GM19438 (cell line): ENCODE measurements at regions not wholly inside any gene's neighbourhood (a gene's known extent, or its start where the extent isn't known, plus 50 kb on each side); places are given as distances from the start of the nearest gene placed in this dataset.

Experiments used
- ATAC-seq: cut with Tn5 transposase; IDR thresholded peaks from one replicate; pipeline ENCODE4 v1.9.1; 2021; ENCODE audit warnings: low read depth; ENCODE audit not compliant: unreplicated experiment

- ATAC-seq, result no peak
These were observed 77.5 kb downstream of the RPLP1 start for GRCh38 chr15:69529961-69530633.

DNA sequence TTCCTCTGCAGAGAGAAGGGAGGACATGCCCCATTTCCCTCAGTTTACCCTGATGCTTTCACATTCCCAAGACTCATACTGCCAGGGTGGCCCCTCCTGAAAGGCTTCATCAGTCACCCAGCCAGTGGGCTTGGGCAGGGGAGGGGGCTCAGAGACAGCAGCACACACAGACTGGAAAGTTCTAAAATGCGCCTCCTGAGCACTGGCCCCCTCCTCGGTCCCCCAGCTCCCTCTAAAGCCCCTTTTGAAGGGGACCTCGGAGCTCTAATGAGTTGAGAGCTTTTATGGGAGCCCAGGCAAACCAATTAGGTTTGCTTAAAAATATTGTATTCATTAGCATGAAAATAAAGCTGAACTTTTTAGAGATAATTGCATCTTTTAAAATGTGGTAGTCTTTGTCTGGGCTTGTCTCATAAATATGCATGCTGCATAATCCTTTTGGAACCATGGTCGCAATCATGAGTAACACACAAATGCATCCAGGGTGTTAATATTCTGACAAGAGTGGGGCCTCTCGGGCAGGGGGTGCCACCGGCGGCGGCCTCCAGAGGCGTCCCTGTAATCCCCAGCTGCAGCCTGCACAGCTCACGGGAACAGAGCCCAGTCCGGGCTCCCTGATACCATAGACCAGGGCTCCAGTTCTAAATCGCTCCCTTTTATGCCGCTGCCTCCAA lies 78.5 kb downstream of the RPLP1 start:
- ATAC-seq, result no peak

GRCh38 chr15:69531665-69532027 lies 79.0 kb downstream of the RPLP1 start:
- no peak for ATAC-seq

DNA sequence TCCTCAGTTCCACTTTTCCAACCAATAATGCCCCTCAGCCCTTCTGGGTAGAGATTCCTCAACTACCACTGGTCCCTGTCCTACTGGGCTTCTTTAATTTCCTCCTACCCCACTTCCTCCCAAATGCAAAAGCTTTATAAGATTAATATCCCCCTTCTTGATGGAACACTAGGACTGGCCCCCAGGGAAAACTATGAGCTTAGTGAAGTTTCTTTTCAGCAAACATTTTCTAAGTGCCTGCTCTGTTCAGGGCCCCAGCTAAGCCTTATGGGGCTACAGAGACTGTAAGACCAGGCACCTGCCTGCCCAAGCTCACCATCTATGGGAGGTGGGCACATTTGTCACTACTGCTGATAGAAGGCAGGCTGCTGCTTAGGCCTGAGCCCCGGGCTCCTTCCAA lies 79.4 kb downstream of the RPLP1 start:
- ATAC-seq, result no peak

DNA sequence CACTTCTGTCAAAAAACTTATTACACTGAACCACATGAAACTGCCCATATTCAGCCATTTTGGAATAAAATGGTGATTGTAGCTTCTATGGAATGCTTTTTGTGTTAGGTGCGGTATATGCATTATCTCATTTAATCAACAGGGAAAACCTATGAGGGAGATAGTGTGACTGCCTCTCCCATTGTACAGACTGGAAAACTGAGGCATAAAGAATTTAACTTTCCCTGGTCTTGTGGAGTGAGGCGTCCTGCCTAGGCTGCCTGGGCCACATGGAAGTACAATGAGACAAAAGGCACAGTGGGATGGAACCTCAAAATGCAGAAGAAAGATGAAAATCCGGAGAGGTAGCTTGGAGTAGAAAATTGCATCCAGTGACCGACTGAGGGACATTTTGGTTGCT lies 80.2 kb downstream of the RPLP1 start:
- no peak for ATAC-seq

- no peak for ATAC-seq
These were observed 80.9 kb downstream of the RPLP1 start for GRCh38 chr15:69533522-69533921.

GRCh38 chr15:69535101-69535638 lies 82.6 kb downstream of the RPLP1 start:
- ATAC-seq, result no peak

- ATAC-seq, result no peak
These were observed 83.4 kb downstream of the RPLP1 start for GRCh38 chr15:69535998-69536397.

GRCh38 chr15:69536726-69537512 lies 84.3 kb downstream of the RPLP1 start:
- ATAC-seq, result no peak

DNA sequence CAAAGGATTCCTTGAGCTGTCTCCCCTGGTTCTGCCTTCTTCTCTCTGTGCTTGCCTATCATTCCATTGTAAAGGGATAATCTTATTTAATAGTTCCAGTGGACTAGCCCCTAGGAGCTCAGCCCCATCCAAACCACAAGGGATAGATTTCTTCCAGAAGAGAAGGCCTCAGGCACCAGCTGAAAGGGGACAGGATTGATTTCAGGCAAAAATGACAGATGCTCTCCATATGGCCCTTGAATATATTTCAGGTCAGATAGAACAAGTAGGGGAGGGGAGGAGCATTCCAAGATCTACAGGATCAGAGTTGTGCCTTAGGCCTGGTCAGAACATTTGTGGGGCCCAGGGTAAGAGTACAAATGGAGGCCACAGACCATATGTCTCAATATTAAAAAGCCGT lies 85.3 kb downstream of the RPLP1 start:
- ATAC-seq, result no peak

GRCh38 chr15:69538379-69538778 lies 85.8 kb downstream of the RPLP1 start:
- no peak for ATAC-seq

GRCh38 chr15:69539345-69539744 lies 86.7 kb downstream of the RPLP1 start:
- no peak for ATAC-seq

GRCh38 chr15:69540622-69541021 lies 88.0 kb downstream of the RPLP1 start:
- no peak for ATAC-seq

GRCh38 chr15:69542028-69542427 lies 89.4 kb downstream of the RPLP1 start:
- ATAC-seq, result no peak

DNA sequence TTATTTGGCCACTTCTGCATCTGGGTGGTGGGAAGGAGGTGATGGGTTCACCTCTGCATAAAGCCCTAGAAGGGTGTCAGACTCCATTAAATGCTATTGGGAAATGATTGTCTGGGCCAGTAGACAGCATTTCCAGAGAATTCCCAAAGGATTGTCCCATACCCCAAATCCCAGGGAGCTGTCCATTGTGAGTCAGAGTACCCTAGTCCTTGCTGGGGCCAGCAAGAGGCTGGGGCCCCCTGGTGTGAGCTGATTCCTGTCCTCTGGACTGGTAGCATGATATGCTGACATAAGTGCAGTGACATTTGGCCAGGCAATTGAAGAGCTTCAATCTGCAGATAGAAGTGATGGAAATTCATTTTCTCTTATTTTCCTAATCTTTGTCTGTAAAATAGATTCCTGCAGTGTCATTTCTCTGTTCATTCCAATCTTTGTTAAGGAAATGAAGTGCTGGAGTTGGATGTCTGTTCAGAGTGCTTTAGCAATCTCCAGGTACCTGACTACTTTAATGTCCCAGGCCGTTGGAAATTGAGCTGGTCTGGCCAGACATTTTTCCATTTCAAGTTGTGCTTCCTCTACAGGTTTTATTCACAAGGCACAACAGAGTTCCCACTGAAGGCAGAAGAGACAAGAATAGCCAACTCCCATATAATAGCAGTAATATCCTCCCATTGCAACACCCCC lies 91.2 kb downstream of the RPLP1 start:
- ATAC-seq, result no peak

DNA sequence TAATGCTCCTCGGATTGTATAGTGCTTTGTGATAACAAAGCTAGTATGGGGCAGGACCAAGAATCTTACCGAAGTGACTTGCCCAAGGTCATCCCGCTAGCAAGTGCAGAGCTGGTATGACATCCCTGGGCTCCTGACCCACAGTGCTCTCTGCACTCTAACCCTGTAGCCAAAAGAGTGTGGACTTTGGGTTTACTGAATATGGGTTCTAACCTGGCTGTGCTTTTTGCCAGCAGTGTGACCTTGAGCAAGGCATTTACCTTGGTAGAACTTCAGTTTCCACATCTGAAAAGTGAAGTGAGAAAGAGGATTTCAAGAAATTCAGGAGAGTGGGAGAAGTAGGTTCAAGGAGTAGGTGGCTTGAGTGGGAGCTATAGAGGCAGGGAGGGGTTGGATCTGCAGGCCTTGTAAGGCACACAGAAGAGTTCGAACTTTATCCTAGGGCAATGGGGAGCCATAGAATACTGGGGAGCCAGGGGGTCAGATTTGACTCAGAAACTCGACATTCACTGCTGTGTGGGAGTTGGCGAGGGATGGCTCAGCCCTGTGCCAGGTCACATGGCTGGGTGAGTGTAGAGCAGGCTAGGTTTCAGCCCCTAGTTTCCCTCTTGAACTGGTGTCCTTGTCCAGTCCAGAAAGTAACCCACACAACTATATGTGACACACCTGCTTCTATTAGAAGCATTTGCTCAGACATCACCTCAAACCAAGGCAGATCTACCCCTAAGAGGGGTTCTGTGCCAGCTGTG lies 91.9 kb downstream of the RPLP1 start:
- no peak for ATAC-seq

DNA sequence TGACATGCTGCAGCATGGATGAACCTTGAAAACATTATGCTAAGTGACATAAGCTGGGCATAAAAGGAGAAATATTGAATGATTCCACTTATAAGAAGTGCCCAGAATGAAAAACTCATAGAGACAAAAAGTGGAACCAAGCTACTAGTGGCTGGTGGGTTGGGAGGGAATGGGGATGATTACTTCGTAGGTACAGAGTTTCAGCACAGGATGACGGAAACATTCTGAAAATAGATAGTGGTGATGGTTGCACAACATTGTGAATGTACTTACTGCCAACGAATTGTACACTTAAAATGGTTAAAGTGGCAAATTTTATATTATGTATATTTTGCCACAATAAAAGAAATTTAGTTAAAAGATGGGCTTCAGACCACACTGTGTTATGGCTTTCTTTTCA lies 93.6 kb downstream of the RPLP1 start:
- ATAC-seq, result no peak

DNA sequence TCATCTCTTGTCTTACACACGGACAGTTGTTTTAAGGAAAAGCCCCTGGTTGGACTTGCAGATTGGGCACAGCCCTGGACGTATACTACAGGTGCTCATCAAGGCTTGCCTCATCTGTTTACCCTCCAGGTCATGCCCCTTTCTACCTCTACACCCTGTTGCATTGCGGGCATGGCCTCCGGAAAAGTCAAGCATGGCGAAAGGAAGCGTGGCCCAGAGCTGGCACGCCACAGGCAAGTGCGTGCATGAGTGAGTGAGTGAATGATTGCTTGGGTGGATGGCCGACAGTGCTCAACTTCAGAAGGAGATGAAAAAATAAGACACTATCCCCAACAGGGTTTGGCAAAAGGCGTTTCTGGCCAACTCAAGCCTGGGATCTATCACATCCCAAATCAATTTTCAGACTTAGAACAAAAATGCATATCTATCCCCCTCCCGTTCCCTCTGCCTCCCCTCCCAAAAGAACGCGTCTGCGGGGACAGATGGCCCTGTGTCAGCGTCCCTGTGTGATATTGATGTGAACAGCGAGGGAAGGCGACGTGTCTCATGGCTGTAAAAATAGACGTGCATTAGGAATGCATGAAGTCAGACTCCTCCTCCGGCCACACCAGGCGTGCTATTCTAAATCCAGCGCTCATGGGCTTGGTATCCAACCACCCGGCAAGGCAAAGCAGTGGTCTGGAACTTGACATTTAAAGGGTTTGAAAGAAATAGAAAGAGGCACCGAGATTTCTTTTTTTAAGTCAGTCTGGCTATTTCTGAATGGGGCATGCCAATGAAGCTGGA lies 96.0 kb downstream of the RPLP1 start:
- ATAC-seq, result no peak

GRCh38 chr15:69551391-69552056 lies 98.9 kb downstream of the RPLP1 start:
- ATAC-seq, result no peak
